GM19035 (cell line): ENCODE measurements at regions not wholly inside any gene's neighbourhood (a gene's known extent, or its start where the extent isn't known, plus 50 kb on each side); places are given as distances from the start of the nearest gene placed in this dataset.
"Not testable (repeated sequence)": the region's sequence is repeated elsewhere in the genome, so short reads cannot be mapped to it uniquely, and the experiment has no call there.

Experiments used
- ATAC-seq: cut with Tn5 transposase; IDR thresholded peaks from one replicate; pipeline ENCODE4 v1.9.1; 2021; ENCODE audit not compliant: unreplicated experiment

DNA sequence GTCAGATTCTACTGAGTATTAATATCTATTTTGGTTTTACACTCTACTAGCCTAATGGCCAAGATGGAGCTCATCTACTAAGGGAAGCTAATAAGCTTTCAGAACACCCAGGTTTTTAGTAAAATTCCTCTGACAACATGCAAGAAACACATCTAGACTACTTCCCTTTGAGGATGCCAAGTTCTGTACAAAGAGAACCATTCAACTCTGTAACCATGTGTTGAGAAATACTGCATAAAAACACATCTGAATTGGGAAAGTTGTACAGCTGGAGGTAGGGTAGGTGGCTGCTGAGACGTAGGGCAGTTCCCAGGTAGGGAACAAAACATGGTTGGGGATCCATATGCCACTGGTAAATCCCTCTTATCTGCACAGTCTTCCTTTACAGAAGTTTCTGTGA is 66.2 kb downstream of the SC5D start:
- no peak for ATAC-seq

DNA sequence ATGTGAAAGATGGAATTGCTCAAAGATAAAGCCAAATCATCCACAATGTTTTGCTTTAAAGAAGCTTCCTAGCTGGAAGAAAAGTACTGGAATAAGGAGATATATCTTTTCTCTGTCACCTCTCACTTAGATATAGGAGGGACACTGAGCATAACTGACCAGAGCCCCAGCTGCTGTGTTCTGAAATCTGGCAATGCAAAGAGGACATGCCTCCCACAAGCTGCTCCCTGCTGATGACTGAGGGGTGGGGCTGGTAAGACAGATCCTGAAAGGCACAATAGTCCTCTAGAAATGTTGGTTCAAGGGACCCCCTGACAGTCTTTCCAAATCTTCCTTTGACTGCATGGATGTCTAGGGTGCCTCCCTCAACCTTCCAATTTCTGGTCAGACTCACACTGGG is 67.0 kb downstream of the SC5D start:
- no peak for ATAC-seq

DNA sequence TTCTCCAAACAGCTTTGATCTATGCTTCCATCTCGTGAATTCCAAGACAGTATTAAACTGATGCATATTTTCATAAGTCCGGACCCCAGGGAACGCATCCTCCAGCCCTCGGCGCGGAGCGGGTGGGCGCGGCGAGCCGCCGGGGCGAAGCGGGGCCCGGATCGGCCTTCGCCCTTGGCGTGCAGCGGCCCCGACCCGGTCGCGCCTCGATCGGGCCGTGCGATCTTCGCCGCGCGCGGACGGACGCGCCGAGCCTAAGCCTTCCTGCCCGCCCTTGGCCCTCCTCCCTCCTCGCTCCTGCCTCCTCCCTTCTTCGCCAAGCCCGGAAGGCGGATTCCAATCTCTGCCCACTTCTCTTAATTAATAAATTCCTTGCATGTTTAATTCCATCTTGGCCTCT is 70.4 kb downstream of the SC5D start:
- not testable (repeated sequence) for ATAC-seq

DNA sequence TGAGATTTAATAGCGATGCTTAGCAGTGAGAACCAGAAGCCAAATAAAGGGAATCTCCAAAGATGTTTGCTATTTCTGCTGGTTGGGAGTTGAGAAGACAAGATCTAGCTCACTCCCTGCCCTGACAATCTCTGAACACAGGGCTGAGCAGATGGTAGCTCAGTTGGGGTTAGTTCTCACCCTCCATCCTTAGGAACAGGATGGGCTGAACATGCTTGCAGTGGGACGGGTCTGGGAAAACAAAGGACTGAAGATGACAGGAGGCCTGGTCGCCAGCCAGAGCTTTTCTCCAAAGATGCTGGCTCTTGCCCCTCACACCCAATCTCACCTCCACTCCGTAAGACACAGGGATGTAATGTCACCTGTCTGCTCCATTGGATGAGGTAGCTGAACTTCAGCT is 72.7 kb downstream of the SC5D start:
- no peak for ATAC-seq

DNA sequence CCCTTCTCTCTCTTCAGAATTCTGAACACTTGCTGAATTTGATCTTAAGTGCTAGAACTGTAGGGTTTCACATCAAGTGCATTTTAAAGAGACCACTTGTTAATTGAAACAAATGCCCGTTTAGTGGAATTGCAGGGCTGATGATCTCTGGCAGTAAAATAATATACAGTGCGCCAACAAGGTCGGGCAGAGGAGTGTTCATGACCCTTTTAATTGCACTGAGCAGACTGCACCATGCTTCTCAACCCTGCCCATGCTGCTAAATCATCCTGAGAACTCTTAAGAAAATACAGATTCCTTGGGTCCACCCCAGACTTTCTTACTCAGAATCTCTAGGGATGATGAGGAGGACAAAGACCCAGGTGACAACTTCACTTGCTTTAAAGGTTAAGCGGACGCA is 73.5 kb downstream of the SC5D start:
- no peak for ATAC-seq

DNA sequence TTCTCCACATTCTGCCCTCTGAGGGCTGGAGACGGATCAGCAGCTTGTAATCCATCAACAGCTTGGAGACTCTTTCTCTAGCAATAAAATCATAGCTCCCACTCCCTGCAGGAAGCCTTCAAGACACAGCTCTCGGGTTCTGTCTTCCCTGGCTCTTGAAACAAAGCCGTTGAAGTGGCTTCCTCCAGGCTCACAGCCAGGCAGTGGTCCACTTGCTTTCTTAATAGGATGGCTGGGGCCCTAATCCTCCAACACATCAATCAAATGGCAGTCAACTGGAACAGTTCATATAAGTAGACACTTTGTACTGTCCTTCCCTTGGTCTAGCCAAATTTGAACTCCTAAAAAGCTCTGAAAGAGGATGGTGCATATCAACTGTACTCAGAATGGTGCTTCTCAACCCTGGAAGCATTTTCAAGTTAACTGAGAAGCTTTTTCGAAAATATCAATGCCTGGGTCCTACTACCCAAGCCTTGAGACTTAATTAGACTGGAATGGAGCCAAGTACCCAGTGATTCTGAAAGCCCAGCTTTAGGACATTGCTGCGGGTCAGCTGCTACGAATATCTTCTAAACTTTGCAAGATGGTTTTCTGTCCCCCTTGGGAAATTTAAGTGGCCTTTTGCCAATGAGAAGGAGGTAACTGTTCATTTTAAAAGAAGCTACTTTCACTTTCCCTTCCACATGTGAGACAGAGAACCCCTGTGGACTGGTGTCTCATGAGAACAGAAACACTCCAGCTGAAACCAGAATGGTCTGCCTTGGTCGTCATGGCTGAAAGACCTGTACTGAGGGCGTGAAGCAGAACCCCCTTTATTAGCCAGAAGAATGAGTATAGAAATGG is 74.7 kb downstream of the SC5D start:
- ATAC-seq = peak; percentile 97

DNA sequence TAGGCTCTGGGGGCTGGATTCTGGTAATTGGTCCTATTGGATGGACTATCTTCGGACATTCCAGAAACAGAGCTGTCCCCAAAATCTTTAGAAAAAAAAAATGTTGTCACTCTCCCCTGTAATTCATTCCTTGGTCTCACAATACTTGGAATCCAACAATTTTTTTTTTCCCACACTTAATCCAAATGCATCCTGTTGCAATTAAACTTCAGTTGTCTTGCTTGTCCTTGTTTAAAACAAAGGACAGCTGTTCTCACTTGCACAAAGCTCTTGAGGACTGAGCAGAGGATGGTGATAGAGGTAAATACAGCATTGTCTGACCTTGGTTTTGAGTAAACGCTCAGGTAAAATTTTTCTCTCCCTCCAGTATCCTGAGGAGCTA is 75.3 kb downstream of the SC5D start:
- no peak for ATAC-seq

DNA sequence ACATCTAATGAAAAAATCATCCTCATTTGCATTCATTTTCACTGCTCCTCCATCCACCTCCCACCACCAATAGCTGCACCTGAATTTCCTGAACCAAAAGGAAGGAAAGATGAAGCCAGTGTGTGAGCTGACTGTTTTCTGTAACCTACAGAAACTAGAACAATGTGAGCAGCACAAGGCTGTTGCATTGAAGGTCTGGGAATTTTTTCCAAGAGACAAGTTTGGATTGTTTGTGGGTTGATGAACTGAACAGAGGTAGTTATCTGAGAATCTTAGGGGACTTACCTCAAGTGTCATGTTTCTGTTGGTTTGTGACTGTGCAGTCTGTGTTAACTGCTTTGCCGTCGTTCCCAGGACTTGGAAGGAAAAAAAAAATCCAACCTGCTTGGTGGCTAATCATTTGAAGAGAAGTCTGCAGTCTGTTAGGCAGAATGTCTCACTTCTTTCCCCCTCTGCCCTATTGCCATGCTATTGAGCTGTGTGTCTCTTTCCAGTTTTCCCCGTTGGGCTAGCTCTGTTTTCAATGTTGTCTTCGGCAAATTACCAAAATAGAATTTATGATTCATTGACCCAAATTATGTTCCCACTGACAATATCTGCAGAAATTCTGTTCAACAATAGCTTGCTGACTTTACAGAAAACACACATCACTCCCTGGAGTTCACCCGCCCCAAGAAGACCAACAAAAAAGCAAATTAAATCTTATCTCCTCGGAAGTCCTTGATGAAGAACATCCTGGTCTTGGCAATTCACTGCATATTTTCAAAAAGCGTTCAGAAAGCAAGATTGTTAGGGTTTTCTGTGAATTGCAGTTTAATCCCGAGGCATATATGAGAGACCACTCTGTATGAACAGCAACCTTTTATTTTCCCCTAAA is 76.0 kb downstream of the SC5D start:
- ATAC-seq = no peak

DNA sequence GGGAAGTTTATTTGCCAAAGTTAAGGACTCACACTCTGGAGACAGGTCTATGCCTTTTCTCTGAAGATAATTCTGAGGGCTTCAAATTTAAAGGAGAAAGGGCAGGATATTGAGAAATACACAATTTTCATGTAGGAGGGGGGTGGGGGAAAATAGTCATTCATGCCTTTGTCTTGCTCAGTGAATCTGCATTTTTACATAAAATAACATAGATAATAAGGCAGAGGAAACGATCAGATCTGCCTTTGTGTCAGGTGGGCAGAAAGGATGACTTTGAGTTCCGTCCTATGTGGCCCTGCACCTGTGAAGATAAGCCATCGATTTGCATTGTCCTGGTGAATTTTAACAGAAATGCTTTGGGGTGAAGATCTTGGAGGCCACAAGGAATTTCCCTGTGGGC is 76.8 kb downstream of the SC5D start:
- ATAC-seq = no peak

DNA sequence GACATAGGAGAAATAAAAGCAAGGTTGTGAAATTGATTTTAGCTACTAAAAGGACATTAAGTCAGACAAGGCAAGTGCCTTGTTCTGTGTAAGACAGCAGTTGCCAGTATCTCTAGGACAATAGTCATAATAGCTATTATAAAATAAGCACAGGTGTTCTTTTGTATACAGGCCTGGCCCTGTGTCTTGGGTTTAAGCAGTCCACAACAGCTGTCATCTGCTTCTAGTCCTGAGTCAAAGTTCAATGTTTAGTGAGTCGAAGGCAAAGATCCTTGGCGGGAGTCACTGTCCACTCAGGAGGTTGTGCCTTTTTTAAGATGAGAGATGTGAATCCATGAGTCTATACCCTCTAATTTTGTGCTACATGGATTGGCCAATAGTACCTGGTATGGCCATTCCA is 79.5 kb downstream of the SC5D start:
- no peak for ATAC-seq

DNA sequence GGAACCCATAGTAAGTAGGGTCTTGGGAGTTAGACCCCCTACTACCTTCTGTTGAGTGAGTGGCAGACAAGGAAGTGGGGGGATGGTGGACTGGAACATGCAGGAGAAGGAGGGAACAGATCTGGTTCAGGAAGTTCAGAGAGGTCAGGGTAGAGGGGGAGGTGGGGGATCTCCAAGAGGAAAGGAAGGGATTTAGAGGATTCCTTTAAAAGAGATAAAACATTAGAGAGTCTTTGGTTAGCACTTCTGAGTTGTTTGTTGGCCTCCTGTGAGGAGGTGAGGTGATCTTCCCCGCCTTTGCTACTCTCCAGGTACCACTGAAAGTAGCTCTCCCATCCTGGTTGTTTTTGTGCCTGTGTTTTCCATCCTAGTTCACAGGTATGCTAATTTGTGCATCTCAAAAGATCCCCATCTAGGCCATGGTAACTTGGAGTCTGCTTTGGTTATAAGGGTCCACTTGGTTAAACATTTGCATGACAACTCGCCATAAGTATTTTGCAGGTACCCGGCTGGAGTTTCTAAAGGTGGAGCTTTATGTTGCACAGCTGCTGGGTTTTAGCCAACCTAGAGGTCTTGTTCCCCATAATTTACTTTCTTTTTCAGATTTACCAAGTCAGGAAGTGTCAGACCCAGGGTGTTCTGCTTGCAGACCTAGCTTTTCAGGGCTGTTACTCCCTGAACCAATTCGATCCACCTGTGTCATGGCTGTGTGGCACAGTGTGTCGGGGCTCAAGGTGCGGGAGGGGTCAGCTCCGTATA is 79.3 kb upstream of the SORL1 start:
- ATAC-seq = peak; percentile 82

DNA sequence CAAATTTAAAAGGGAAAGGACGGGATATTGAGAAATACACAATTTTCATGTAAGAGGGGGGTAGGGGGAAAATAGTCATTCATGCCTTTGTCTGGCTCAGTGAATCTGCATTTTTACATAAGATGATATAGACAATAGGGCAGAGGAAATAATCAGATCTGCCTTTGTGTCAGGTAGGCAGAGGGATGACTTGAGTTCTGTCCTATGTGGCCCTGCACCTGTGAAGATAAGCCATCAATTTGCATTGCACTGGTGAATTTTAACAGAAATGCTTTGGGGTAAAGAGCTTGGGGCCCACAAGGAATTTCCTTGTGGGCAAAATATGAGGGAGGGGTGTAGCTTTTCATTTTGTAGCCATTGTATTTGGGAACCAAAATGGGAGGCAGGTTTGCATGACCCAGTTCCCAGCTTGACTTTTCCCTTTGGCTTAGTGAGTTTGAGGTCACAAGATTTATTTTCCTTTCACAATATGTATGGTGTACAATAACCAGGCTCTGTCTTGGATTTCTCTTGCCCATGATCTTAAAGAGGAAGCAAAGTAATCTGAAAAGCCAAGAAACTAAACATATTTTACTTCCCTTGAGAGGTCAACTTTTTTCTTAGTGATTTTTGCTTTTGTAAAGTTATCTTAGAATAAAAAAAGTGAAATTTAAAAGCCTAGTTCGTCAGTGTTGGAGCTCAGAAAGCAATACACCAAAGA is 77.7 kb upstream of the SORL1 start:
- ATAC-seq = no peak

DNA sequence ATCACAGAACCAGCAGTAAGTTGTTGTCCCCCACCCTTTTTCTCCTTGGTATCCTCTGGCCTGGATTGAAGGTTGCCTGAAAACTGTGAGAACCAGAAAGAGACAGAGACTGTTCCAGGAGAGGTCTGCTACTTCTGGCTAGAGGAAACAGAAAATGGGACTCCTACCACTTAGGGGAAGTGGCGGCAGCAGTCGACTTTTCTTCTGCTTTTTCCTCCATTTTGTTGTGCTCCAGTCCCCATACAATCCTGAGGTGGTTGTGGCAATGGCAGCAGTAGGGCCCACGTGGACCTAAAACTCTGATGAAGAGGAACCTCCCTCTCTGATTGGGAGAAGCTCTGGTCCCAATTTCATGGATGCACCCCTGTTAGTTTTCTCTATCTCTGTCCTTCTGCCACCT is 76.0 kb upstream of the SORL1 start:
- no peak for ATAC-seq

DNA sequence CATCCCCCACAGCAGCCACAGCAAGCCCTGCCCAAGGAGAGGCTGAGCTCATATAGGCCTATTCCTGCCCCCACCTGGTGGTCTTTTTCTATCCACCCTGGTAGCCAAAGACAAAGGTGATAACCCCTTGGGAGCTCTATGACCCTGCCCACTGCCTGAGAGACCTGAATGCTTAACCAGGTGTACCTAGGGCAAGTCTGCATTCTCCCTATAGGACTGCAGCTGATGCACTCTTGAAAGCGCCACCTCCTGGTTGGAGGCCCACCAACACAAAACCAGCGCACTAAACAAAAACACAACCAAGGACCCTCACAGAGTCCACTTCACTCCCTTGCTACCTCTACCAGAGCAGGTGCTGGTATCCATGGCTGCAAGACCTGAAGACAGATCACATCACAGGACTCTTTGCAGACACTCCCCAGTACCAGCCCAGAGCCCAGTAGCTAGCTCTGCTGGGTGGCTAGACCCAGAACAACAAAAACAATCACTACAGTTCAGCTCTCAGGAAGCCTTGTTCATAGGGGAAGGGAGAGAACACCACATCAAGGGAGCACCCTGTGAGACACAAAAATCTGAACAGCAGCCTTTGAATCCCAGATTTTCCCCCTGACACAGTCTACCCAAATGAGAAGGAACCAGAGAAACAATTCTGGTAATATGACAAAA is 72.8 kb upstream of the SORL1 start:
- ATAC-seq = not testable (repeated sequence)

DNA sequence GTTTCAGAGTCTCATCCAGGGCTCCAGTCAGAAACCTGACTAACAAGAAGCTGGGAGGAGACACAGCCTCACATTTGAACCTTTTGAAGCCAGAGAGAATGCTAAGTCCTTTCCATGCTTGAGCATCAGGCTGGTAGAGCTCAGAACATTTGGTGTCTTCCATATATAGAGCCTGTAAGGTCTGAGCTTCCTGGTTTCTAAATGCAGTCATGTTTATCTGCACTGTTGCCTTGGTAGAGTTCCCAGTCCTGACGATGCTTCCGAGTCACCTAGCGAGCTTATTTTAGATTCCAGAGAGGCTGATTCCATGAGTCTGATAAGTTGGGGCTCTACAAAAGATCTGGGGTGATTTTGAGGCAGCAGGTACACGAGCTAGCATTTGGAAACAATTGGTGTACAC is 68.4 kb upstream of the SORL1 start:
- no peak for ATAC-seq

DNA sequence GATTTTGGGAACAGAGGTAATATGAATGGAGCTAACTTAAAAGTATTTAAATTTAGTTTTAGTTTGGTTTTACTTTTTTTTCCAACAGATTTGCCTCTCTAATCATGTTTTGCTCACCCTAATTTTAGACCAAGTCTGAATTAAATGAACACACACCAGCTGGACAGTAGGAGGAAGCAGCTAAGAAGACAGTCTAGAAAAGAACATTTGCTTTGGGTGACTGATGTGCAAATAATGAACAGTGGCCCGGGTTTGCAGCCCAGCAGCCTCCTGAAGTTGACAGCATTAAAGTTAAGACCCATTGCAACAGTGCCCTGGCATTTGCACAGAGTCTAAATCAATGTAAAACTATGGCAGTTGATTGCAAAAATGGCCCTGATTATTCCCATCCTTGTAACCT is 66.4 kb upstream of the SORL1 start:
- no peak for ATAC-seq
